ENCODE measurements at regions not wholly inside any gene's neighbourhood (a gene's known extent, or its start where the extent isn't known, plus 50 kb on each side); places are given as distances from the start of the nearest gene placed in this dataset.
"Not testable (repeated sequence)": the region's sequence is repeated elsewhere in the genome, so short reads cannot be mapped to it uniquely, and the experiment has no call there.

DNA sequence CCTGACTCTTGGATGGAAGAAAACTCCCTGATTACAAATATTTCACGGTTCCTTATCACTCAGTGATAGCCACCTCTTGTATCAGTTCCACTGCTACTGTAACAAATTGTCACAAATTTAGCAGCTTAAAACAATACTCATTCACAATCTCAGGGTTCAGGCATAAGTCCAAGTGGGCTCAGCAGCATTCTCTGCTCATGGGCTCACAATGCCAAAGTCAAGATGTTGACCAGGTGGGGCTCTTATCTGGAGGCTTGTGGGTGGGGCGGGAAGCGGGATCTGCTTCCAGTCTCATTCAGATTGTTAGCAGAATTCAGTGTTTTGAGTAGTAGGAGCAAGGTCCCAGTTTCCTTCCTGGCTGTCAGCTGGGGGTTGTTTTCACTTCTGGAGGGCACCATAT lies 137.3 kb upstream of the FAM78B start:
- no peak for DNase-seq
- intact Hi-C loops (cut with DNase I): no loop called here

DNA sequence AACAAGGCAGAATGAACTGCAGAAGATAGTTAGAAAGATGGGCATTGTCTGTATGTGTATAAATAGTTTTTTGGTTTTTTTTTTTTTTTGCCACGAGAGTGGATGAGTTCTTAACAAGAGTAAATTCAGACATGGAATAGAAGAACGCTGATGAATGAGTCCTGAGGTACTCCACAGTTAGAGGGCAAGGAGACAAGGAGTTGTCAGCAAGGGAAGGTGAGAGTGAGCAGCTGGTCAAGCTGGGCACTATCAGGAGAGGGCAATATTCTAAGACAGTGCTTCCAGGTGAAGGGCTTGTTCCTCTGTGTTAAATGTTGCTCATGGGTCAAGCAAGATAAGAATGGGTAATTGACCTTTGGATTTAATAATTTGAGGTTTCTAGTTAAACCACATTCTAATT lies 138.6 kb upstream of the FAM78B start:
- intact Hi-C loops (cut with DNase I): no loop called here
- DNase-seq: no peak

DNA sequence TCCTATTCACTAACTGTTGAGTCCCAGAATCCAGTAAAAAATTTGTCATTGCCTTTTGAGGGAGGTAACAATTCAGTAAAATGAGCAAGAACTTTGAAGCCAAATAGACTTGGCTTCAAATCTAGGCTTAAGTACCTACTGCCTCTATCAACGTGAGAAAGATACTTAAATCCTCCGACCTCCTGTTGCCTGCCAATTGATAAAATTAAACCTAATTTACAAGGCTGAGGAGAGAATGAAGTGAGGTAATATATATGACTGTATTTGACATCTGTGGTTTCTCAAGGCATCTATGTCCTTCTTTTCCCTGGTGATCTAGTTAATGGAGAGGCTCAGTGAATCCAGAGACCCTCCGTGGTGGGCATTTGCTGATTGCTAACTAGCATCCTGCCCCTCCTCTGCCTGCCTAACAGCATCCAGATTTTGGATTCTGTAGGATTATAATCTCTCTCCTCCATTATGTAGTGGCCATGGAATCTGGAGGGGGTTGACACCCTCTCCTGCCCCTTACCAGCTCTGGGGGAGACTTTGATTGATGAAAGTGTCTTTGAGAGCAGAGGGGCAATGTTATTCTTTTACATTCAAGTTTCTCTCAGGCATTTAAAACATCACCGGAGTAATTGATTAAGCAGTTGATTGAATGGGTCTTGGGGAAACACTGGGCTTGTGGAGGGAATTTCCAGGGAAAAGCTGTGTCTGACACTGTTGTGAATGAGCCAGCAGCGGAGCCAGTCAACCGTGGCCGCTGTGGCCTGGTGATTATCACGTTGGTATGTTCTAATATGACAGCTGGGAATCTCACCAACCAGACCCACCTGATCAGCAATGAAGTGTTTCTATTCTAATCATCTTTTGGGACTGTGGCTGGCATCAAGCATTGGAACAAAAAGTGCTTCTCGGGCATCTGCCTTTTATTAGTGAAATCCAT lies 140.7 kb upstream of the FAM78B start:
- intact Hi-C loops (cut with DNase I): no loop called here
- DNase-seq: no peak

DNA sequence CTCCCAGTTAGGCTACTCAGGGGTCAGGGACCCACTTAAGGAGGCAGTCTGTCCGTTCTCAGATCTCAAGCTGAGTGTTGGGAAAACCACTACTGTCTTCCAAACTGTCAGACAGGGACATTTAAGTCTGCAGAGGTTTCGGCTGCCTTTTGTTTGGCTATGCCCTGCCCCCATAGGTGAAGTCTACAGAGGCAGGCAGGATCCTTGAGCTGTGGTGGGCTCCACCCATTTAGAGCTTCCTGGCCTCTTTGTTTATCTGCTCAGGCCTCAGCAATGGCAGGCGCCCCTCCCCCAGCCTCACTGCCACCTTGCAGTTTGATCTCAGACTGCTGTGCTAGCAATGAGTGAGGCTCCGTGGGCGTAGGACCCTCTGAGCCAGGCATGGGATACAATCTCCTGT lies 149.5 kb upstream of the FAM78B start:
- intact Hi-C loops (cut with DNase I); DNase-seq: not testable (repeated sequence)

DNA sequence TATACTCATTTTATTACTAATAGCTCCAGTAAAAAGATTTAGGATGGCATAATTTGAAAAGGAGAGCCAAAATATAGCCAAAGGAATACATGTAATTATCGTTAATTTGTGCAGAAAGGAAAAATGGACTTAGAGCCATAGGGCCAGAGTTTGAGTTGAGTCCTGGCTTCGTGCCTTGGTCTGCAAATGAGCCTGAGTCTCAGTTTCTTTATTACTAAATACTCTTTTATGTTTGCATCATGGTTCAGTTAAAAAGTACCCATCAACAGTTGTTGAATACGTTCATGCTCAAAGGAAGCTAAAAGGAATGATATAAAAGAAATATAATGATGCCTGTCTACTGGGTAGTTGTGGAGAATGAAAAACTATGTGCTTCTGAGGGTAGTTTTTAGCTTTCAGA lies 155.7 kb upstream of the FAM78B start:
- intact Hi-C loops (cut with DNase I): no loop called here
- DNase-seq: no peak

DNA sequence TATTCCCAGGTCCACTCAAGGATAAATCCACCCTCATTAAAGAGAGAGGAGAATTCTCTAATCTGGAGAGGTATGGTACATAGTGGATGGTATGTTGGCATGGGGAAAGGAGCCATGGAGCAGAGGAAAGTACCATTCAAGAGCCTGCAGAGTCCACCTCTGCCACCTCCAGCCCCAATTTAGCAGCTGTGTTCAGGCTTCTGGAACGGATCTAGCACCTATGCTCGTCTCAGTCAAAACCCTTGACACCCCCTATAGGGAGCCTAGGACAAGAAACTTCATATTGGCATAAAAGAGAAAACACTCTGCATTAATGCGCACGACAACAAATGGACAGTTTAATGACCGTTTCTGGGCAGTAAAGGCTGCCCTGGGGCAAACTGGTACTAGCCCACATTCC lies 161.1 kb upstream of the FAM78B start:
- intact Hi-C loops (cut with DNase I): no loop called here
- no peak for DNase-seq

DNA sequence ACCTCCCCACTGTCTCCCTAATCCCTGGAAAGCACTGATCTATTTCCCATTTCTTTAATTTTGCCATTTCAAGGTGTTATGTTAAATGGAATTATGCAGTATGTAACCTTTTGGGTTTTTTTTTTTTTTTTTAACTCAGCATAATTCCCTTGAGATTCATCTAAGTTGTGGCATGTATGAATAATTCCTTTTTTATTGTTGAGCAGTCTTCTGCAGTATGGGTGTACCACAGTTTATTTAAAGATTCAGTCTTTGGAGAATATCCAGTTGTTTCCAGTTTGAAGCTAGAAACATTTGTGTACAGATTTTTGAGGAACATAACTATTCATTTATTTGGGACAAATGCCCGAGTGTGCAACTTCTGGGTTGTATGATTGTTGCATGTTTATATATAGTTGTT lies 162.2 kb upstream of the FAM78B start:
- intact Hi-C loops (cut with DNase I): no loop called here
- DNase-seq: no peak

DNA sequence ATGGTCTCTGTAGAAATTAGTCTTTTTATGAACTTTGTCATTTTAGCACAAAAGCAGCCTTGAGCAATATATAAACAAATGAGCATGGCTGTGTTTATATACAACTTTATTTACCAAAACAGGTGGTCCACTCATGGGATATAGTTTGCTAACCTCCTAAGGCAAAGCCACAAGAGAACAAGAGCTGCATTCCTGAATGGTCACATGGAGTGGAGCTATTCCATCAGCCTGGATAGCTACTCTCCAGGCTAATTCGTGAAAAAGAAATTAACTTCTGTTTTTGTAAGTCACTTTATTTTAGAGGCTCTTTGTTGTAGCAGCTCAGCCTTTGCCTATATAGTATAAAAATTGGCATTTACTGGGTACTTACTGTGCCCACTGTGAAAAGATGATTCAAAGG lies 163.3 kb upstream of the FAM78B start:
- intact Hi-C loops (cut with DNase I): no loop called here
- DNase-seq: no peak

DNA sequence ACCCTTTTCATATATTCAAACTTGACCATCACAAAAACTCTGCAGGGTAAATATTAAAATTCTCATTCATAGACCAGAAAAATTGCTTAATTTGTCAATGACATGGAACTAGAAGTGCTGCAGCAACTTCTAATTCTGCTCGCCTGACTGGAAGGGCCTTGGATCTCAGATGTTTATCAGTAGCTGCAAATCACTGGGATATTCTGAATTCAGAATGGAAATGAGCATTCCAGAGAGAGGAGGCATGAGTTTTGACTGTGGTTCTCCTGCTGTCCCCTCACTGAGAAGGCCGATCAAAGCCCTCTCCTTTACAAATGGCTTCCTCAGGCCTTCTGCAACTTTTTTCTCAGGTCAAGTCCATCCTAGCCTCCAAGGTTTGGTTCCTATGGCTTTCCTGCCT lies 171.3 kb upstream of the FAM78B start:
- DNase-seq: no peak
- intact Hi-C loops (cut with DNase I): no loop called here

DNA sequence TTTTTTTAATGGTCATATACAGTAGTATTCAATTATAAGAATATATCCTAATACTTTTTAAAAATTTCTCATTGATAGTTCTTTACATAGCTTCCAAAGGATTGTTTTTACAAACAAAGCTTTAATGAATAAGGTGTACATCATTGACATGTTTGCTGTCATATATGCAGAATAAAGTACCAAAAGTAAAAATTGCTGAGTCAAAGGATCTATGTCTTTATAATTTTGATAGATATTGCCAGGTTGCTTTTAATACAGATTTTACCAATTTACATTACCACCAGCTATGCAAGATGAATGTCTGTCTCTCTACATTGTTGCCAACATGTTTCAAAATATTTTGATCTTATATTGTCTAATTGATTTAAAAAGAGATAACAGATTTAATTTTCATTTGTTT lies 173.9 kb upstream of the FAM78B start:
- DNase-seq: no peak
- intact Hi-C loops (cut with DNase I): no loop called here

DNA sequence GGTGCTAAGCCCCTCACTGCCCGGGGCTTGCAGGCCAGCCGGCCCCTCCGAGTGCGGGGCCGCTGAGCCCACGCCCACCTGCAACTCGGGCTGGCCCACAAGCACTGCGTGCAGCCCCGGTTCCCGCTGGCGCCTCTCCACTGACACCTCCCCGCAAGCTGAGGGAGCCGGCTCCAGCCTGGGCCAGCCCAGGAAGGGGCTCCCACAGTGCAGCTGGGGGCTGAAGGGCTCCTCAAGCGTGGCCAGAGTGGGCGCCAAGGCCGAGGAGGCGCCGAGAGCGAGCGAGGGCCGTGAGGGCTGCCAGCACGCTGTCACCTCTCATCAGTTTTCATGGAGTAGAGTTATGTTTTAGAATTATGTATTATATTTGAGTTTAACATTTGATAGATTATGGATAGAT lies 176.5 kb upstream of the FAM78B start:
- DNase-seq: no peak
- intact Hi-C loops (cut with DNase I): no loop called here

DNA sequence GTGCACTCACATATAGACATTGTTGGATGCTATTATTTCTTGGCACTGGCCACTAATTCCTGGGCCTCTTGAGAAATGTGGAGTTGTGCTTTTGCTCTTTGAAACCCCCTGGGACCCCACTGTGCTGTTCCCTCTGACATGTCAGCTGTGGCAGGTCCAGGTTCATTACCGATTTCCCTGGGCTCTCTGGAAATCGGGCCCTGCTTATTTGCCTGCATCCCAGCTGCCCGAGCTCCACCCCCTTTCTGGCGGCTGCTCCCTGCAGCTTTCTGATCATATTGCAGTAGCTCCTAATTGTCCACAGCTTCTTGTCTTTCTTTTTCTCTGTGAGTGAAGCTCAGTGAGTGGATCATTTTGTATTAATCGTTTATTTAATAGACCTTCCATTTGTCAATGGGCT lies 183.7 kb upstream of the FAM78B start:
- intact Hi-C loops (cut with DNase I): no loop called here
- DNase-seq: peak in 3 of 10 donors; percentile 8 to 70 (median 61)

DNA sequence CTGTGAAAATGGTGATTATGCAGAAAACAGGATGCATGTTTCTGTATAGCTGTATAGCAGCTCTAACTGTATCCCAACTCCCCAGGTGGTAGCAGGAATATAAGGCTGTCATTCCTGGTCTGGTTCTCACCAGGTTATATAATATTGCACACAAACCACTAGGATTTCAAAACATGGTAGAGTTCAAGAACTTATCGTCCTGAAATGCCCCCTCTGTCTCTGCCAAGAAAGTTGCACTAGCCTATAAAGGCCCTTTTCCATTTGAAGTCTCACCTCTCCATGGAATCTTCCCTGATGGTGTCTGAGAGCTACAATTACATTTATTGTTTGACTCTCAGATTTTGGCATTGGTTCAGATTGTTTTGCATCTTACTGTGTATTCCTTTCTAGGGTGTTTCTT lies 184.9 kb upstream of the FAM78B start:
- intact Hi-C loops (cut with DNase I): no loop called here
- DNase-seq: no peak

DNA sequence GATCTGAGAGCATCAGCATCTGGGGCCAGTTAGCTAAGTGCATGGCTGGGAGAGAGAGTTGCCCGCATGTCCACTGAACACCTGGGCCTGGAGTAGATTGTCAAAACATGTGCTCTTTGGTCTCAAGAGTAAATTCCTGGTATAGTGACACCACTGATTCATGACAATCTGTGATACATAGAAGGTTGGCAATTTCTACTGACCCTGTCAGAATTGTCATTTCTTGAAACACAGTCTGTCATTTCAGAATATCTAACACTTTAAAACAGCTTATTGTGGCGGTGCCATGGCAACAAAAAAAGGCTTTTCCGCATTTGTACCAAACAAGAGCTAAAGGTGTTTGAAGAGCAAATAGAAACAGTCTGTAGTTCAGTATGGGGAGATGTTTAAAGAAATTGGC lies 186.4 kb upstream of the FAM78B start:
- no peak for DNase-seq
- intact Hi-C loops (cut with DNase I): no loop called here

DNA sequence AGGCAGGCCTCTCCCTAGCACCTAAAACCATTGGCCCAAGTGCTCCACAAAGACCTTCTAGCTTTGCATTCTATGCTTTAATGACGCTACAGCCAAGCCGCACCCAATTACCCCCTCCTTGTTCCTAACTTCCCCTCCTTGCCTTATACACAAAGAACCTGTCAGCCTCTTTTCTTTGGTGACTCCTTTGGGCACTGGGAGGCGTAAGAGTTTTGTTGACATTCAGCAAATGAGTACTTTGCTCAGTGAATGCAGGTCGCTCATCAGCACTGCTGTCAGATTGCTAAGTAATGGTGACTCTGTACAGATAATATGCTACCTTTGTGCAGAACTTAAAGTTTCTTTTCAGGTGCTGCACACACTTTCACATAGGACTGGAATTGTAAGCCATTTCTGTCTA lies 187.6 kb upstream of the FAM78B start:
- no peak for DNase-seq
- intact Hi-C loops (cut with DNase I): no loop called here

DNA sequence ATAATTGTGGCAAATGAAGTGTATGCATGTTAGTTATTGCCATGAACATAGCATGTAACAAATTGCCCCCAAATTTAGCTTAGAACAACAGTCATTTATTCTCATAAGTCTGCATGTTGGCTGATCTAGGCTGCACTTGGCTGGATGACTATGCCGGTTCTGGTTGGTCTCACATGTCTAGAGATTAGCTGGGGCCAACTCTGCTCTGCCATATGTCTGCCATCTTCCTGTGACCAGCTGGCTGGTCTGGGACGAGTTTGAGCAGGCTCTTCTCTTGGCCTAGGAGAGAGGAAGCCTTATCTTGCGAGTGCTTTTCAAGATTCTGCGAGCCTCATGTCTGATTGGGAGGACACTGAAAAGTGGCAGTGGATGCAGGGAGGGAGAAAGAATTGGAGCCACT lies 198.3 kb upstream of the FAM78B start:
- intact Hi-C loops (cut with DNase I): no loop called here
- no peak for DNase-seq

DNA sequence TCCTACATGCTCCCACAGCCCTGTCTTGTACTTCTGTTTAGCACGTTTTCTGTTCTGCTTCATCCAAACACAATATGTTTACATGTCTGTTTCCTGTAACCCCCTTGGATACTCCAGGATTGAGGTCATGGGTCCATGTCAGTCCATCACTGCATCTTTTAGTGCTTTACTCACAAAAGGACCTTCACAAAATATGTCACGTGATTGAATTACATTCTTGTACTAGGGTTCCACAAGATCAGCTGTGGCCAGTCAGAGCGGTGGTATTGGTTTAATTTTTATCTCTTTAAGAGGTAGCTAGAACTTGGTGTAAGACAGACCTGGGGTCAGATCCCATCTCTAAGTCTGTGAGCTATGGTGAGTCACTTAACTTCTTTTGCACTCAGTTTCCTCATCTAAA lies 201.2 kb upstream of the FAM78B start:
- no peak for DNase-seq
- intact Hi-C loops (cut with DNase I): no loop called here

DNA sequence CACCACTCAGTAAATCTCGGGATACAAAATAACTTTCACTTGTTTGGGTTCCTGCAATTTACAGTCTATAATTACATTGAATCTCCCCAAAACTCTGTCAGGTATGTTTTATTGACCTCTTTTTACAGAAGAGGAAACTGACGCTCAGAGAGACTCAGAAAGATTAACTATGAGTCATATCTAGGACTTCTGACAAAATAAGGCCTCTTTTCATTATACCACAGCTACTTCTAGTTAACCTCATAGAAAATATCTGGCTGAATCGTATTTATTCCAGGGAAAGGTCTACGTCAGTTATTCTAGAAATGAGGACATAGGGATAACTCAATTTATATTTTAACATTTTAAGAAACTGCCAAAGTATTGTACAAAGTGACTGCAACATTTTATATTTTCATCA lies 211.1 kb upstream of the FAM78B start:
- no peak for DNase-seq
- intact Hi-C loops (cut with DNase I): no loop called here

DNA sequence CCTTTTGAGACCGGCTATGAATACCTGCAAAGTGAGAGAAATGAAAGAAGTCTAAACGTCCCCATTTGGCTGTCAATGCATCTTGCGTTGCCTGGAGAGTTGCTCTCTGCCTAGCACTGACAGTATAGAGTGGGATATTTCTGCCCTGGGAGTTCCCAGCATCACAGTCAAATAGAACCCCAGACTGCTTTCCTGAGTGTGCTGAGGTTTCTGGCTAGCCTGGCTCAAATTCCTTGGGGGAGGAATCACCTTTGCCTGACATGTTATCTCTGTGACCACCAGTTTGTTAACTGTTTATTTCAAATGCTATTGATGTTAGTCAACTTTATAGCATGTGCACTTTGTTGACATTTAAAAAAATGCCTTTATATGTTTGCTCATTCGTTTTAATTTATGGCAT lies 212.0 kb upstream of the FAM78B start:
- DNase-seq: no peak
- intact Hi-C loops (cut with DNase I): no loop called here

DNA sequence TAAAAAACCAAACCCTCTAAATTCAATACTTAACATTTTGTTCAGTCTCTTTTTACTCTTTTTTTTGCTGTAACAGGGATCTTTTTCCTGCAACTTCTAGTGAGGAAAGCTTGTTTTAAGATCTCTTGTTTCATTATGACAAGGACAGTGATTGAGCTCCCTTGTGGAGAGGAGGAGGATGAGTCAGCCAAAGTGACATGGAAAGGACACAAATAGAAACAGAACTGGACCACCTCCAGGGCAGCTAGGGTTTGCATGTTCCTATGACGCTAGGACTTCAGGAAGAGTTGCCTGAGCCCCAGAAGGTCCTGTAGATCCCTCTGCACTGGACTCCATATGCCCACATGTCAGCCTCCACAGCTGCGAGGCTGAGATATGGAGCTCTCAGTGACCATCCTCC lies 212.6 kb upstream of the FAM78B start:
- peak in 2 of 10 donors; percentile 11 to 19 for DNase-seq
- intact Hi-C loops (cut with DNase I): no loop called here

DNA sequence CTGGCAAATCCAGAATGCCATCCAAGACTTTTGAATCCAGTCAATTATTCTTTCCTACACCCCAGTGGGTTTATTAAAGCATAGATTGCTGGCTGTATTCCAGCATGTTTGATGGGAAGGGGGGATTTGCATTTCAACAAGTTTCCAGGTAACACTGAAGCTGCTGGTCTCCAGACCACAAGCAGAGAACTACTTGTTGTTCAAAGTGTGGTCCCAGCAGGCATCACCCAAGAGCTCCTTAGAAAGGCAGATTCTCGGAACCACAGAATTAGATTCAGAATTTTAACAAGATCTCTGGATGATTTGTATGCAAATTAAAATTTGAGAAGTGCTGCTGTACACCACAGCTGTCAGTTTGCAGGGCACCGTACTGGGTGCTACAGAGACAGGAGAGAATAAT lies 216.3 kb upstream of the FAM78B start:
- DNase-seq: no peak
- intact Hi-C loops (cut with DNase I): no loop called here

DNA sequence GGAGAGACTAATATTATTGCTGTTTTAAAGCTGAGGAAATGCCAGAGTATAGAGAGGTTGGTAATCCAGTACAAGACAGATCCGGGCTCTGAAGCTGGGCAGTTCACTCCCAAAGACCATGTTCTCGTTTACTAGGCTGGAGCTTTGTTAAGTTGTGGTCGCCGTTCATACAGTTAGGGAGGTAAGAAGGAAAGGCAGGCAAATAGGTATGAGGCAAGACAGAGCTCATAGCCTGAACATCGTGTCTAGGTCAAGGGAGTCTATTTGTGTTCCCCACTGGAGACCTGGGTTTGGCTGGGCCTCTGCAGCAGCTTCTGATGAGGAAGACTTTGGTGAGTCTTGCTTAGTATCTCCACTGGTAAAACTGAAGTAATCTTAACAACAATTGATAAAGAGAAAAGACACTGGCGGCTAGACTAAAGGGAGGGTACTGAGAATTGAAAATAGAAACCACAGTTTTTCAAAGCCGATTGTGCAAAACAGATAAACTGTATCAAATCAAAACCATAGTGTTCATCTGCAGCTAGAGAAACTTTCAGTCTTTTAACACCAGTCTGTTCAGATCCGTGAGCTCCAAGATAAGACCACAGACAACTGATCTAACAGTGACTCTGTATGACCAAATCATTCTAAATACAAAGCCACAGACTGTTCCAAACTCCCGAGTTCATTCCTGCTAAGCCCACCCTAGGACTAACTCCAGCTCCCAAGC lies 217.0 kb upstream of the FAM78B start:
- intact Hi-C loops (cut with DNase I): no loop called here
- no peak for DNase-seq

All from posterior cingulate gyrus (tissue), 11 donors.